HEK293T (cell line): ENCODE measurements at regions not wholly inside any gene's neighbourhood (a gene's known extent, or its start where the extent isn't known, plus 50 kb on each side); places are given as distances from the start of the nearest gene placed in this dataset.

ENCODE experiments used
- ARNT ChIP-seq: fragments of 450-650 bp; IDR thresholded peaks from 2 replicates; pipeline ENCODE4 v1.6.1; 2017; ENCODE audit warnings: mild to moderate bottlenecking
- BHLHE40 ChIP-seq: fragments of 450-650 bp; IDR thresholded peaks from 2 replicates; pipeline ENCODE4 v1.6.1; 2016; ENCODE audit warnings: mild to moderate bottlenecking, moderate library complexity, borderline replicate concordance
- CTBP1 ChIP-seq: fragments of 450-650 bp; IDR thresholded peaks from 2 replicates; pipeline ENCODE4 v1.6.1; 2016; ENCODE audit warnings: borderline replicate concordance
- FOXA1 ChIP-seq: fragments of 450-650 bp; IDR thresholded peaks from 2 replicates; pipeline ENCODE4 v1.6.1; 2016; ENCODE audit warnings: mild to moderate bottlenecking
- FOXK2 ChIP-seq: fragments of 450-650 bp; IDR thresholded peaks from 2 replicates; pipeline ENCODE4 v1.6.1; 2016; ENCODE audit warnings: mild to moderate bottlenecking
- FOXM1 ChIP-seq: fragments of 450-650 bp; IDR thresholded peaks from 2 replicates; pipeline ENCODE4 v1.6.1; 2017; ENCODE audit warnings: mild to moderate bottlenecking, borderline replicate concordance
- HDGF ChIP-seq: fragments of 450-650 bp; IDR thresholded peaks from 2 replicates; pipeline ENCODE4 v1.6.1; 2017; ENCODE audit warnings: antibody characterized with exemption, borderline replicate concordance
- L3MBTL2 ChIP-seq: fragments of 450-650 bp; conservative IDR thresholded peaks from 2 replicates; pipeline ENCODE4 v1.6.1; 2016; ENCODE audit warnings: mild to moderate bottlenecking
- PKNOX1 ChIP-seq: fragments of 450-650 bp; IDR thresholded peaks from 2 replicates; pipeline ENCODE4 v1.6.1; 2016
- SP1 ChIP-seq: fragments of 450-650 bp; IDR thresholded peaks from 2 replicates; pipeline ENCODE4 v1.6.1; 2017
- SUZ12 ChIP-seq: fragments of 450-650 bp; IDR thresholded peaks from 2 replicates; pipeline ENCODE4 v1.6.1; 2016; ENCODE audit warnings: mild to moderate bottlenecking
- TARDBP ChIP-seq: fragments of 450-650 bp; IDR thresholded peaks from 2 replicates; pipeline ENCODE4 v1.6.1; 2016
- ZNF384 ChIP-seq: fragments of 450-650 bp; IDR thresholded peaks from 2 replicates; pipeline ENCODE4 v1.6.1; 2016

GRCh38 chr4:128488055-128488705 is 200.6 kb upstream of the PGRMC2 start:
- TF ChIP-seq FOXM1 (no peak), PKNOX1 (no peak), SP1 (no peak), ZNF384 (no peak), ARNT (no peak), BHLHE40 (no peak), HDGF (no peak), SUZ12 (no peak), TARDBP (no peak), FOXA1 (no peak), L3MBTL2 (no peak), FOXK2 (no peak), CTBP1 (no peak)
